T-helper 2 cell treated with Interferon-gamma antibody and Interleukin-4, amounts not matched to agents 100 ng/mL and 5 ng/mL, for 36 hours (primary cell): ENCODE measurements at regions not wholly inside any gene's neighbourhood (a gene's known extent, or its start where the extent isn't known, plus 50 kb on each side); places are given as distances from the start of the nearest gene placed in this dataset.

Experiments used
- intact Hi-C: fragments of 100-400 bp; cut with micrococcal nuclease; formaldehyde crosslinking; loops from one replicate; pipeline ENCODE4 v1.15.1; 2023

GRCh38 chr5:67434466-67434865 lies 237.9 kb upstream of the CD180 start:
- intact Hi-C loops, result no loop called here

- intact Hi-C loops, result no loop called here
Observed at GRCh38 chr5:67432606-67433005, 236.0 kb upstream of the CD180 start.

- intact Hi-C loops, result no loop called here
Observed at GRCh38 chr5:67431191-67431590, 234.6 kb upstream of the CD180 start.

- intact Hi-C loops, result no loop called here
Observed at GRCh38 chr5:67427850-67428298, 231.3 kb upstream of the CD180 start.

GRCh38 chr5:67426961-67427849 lies 230.6 kb upstream of the CD180 start:
- intact Hi-C loops, result no loop called here

- intact Hi-C loops, result no loop called here
Observed at GRCh38 chr5:67425514-67425913, 228.9 kb upstream of the CD180 start.

- intact Hi-C loops, result no loop called here
Observed at GRCh38 chr5:67417839-67418238, 221.2 kb upstream of the CD180 start.

GRCh38 chr5:67416986-67417385 lies 220.4 kb upstream of the CD180 start:
- intact Hi-C loops, result no loop called here

- intact Hi-C loops, result no loop called here
Observed at GRCh38 chr5:67416133-67416937, 219.7 kb upstream of the CD180 start.

- intact Hi-C loops, result no loop called here
Observed at GRCh38 chr5:67414712-67415111, 218.1 kb upstream of the CD180 start.

- intact Hi-C loops, result no loop called here
Observed at GRCh38 chr5:67413721-67414120, 217.1 kb upstream of the CD180 start.

GRCh38 chr5:67409126-67409777 lies 212.7 kb upstream of the CD180 start:
- intact Hi-C loops, result no loop called here

GRCh38 chr5:67407979-67408378 lies 211.4 kb upstream of the CD180 start:
- intact Hi-C loops, result no loop called here

- intact Hi-C loops, result no loop called here
Observed at GRCh38 chr5:67405755-67406154, 209.2 kb upstream of the CD180 start.

- intact Hi-C loops, result no loop called here
Observed at GRCh38 chr5:67405101-67405364, 208.4 kb upstream of the CD180 start.

- intact Hi-C loops, result no loop called here
Observed at GRCh38 chr5:67404256-67405100, 207.9 kb upstream of the CD180 start.

GRCh38 chr5:67402526-67402925 lies 205.9 kb upstream of the CD180 start:
- intact Hi-C loops, result no loop called here

- intact Hi-C loops, result no loop called here
Observed at GRCh38 chr5:67401172-67401571, 204.6 kb upstream of the CD180 start.

GRCh38 chr5:67400752-67401151 lies 204.2 kb upstream of the CD180 start:
- intact Hi-C loops, result no loop called here

GRCh38 chr5:67395790-67396418 lies 199.3 kb upstream of the CD180 start:
- intact Hi-C loops, result no loop called here

- intact Hi-C loops, result no loop called here
Observed at GRCh38 chr5:67393211-67393610, 196.6 kb upstream of the CD180 start.
